H9 (cell line): ENCODE measurements at regions not wholly inside any gene's neighbourhood (a gene's known extent, or its start where the extent isn't known, plus 50 kb on each side); places are given as distances from the start of the nearest gene placed in this dataset.

Experiments used
- DNase-seq: peaks from one replicate; pipeline ENCODE4 v3.0.0-alpha.2; 2017
- H2AFZ ChIP-seq: one replicate; pipeline ENCODE4 v1.6.1; 2013; ENCODE audit warnings: mild to moderate bottlenecking, low read length, control low read depth, moderate library complexity
- H2AK5ac ChIP-seq: 2 replicates; pipeline ENCODE4 v1.6.1; 2013; ENCODE audit warnings: low read length, control low read depth, mixed read lengths; ENCODE audit not compliant: insufficient read length
- H2BK120ac ChIP-seq: one replicate; pipeline ENCODE4 v1.6.1; 2013; ENCODE audit warnings: low read depth, mild to moderate bottlenecking, low read length, control low read depth, inconsistent platforms; ENCODE audit not compliant: poor library complexity, severe bottlenecking
- H2BK12ac ChIP-seq: 2 replicates; pipeline ENCODE4 v1.6.1; 2013; ENCODE audit warnings: low read length, control low read depth, mixed read lengths, low read depth; ENCODE audit not compliant: insufficient read length
- H2BK15ac ChIP-seq: 2 replicates; pipeline ENCODE4 v1.6.1; 2013; ENCODE audit warnings: low read depth, low read length, control low read depth
- H2BK20ac ChIP-seq: one replicate; pipeline ENCODE4 v1.6.1; 2013; ENCODE audit warnings: low read depth, mild to moderate bottlenecking, low read length, control low read depth, inconsistent platforms; ENCODE audit not compliant: poor library complexity, severe bottlenecking
- H2BK5ac ChIP-seq: 2 replicates; pipeline ENCODE4 v1.6.1; 2013; ENCODE audit warnings: low read length, control low read depth, mixed read lengths; ENCODE audit not compliant: insufficient read length
- H3K14ac ChIP-seq: 2 replicates; pipeline ENCODE4 v1.6.1; 2013; ENCODE audit warnings: low read length, control low read depth; ENCODE audit not compliant: insufficient read depth
- H3K18ac ChIP-seq: 2 replicates; pipeline ENCODE4 v1.6.1; 2013; ENCODE audit warnings: low read depth, mild to moderate bottlenecking, mixed read lengths, low read length, control low read depth; ENCODE audit not compliant: insufficient read length
- H3K23ac ChIP-seq: 2 replicates; pipeline ENCODE4 v1.6.1; 2013; ENCODE audit warnings: low read length, control low read depth, mixed read lengths, low read depth; ENCODE audit not compliant: insufficient read length
- H3K23me2 ChIP-seq: 2 replicates; pipeline ENCODE4 v1.6.1; 2013; ENCODE audit warnings: low read depth, mild to moderate bottlenecking, mixed read lengths, low read length, control low read depth; ENCODE audit not compliant: insufficient read length, poor library complexity, severe bottlenecking
- H3K27ac ChIP-seq: 2 replicates; pipeline ENCODE4 v1.5.1; 2013; ENCODE audit warnings: low read length, control low read depth, mixed read lengths, low read depth; ENCODE audit not compliant: insufficient read length
- H3K27me3 ChIP-seq: 2 replicates; pipeline ENCODE4 v1.6.1; 2013; ENCODE audit warnings: low read length, control low read depth, inconsistent platforms; ENCODE audit not compliant: insufficient read depth
- H3K4ac ChIP-seq: 2 replicates; pipeline ENCODE4 v1.6.1; 2013; ENCODE audit warnings: low read depth, mild to moderate bottlenecking, control low read depth, inconsistent platforms, low read length, moderate library complexity
- H3K4me1 ChIP-seq: 2 replicates; pipeline ENCODE4 v1.6.1; 2013; ENCODE audit warnings: low read length, control low read depth, inconsistent platforms; ENCODE audit not compliant: insufficient read depth
- H3K4me2 ChIP-seq: 2 replicates; pipeline ENCODE4 v1.6.1; 2013; ENCODE audit warnings: low read length, control low read depth, mixed read lengths; ENCODE audit not compliant: insufficient read length, insufficient read depth
- H3K56ac ChIP-seq: 2 replicates; pipeline ENCODE4 v1.6.1; 2013; ENCODE audit warnings: low read depth, mild to moderate bottlenecking, mixed read lengths, low read length, control low read depth; ENCODE audit not compliant: insufficient read length
- H3K79me1 ChIP-seq: 2 replicates; pipeline ENCODE4 v1.6.1; 2013; ENCODE audit warnings: low read depth, mild to moderate bottlenecking, moderate library complexity, low read length, control low read depth, inconsistent platforms; ENCODE audit not compliant: insufficient read depth, poor library complexity, severe bottlenecking
- H3K79me2 ChIP-seq: 2 replicates; pipeline ENCODE4 v1.6.1; 2013; ENCODE audit warnings: low read length, control low read depth, inconsistent platforms; ENCODE audit not compliant: insufficient read depth
- H3K9ac ChIP-seq: 2 replicates; pipeline ENCODE4 v1.6.1; 2013; ENCODE audit warnings: low read length, control low read depth, mixed read lengths; ENCODE audit not compliant: insufficient read length; ENCODE audit errors: extremely low read depth
- H3K9me3 ChIP-seq: one replicate; pipeline ENCODE4 v1.6.1; 2013; ENCODE audit warnings: low read depth, low read length, inconsistent platforms; ENCODE audit not compliant: control insufficient read depth
- H3T11ph ChIP-seq: one replicate; pipeline ENCODE4 v1.6.1; 2013; ENCODE audit warnings: mild to moderate bottlenecking, low read length, control low read depth, inconsistent platforms
- H4K20me1 ChIP-seq: one replicate; pipeline ENCODE4 v1.6.1; 2013; ENCODE audit not compliant: control insufficient read depth, insufficient read length, insufficient read depth
- H4K5ac ChIP-seq: 2 replicates; pipeline ENCODE4 v1.6.1; 2013; ENCODE audit warnings: low read depth, mild to moderate bottlenecking, mixed read lengths, low read length, control low read depth; ENCODE audit not compliant: insufficient read length
- H4K8ac ChIP-seq: replicated peaks from 2 replicates; pipeline ENCODE4 v1.6.1; 2013; ENCODE audit warnings: low read length, control low read depth, mixed read lengths, low read depth; ENCODE audit not compliant: insufficient read length
- H4K91ac ChIP-seq: 2 replicates; pipeline ENCODE4 v1.6.1; 2013; ENCODE audit warnings: low read depth, mild to moderate bottlenecking, moderate library complexity, mixed read lengths, low read length, control low read depth; ENCODE audit not compliant: insufficient read length
- H3K27ac Mint-ChIP-seq, 3 experiments: 2 replicates in 2 of 3; 3 replicates in 1 of 3; pipeline ENCODE4 v1.8.0; 2020 to 2021; ENCODE audit warnings: mixed read lengths in 3 of 3, mild to moderate bottlenecking in 1 of 3, moderate library complexity in 1 of 3
- H3K27me3 Mint-ChIP-seq: 2 replicates; pipeline ENCODE4 v1.8.0; 2021; ENCODE audit warnings: low read depth, mild to moderate bottlenecking, moderate library complexity, mixed read lengths
- H3K36me3 Mint-ChIP-seq, 3 experiments: 2 replicates in 2 of 3; 3 replicates in 1 of 3; pipeline ENCODE4 v1.8.0; 2020 to 2021; ENCODE audit warnings: low read depth in 3 of 3, mixed read lengths in 3 of 3; ENCODE audit not compliant: insufficient read depth in 1 of 3
- H3K4me1 Mint-ChIP-seq, 2 experiments: 2 replicates each; pipeline ENCODE4 v1.8.0; 2020; ENCODE audit warnings: mixed read lengths in 2 of 2
- H3K4me3 Mint-ChIP-seq, 2 experiments: 2 replicates in 1 of 2; 3 replicates in 1 of 2; pipeline ENCODE4 v1.8.0; 2020 to 2021; ENCODE audit warnings: mild to moderate bottlenecking in 2 of 2, mixed read lengths in 2 of 2, moderate library complexity in 1 of 2
- H3K9me3 Mint-ChIP-seq, 2 experiments: 2 replicates in 1 of 2; 3 replicates in 1 of 2; pipeline ENCODE4 v1.8.0; 2020; ENCODE audit warnings: mild to moderate bottlenecking in 2 of 2, mixed read lengths in 2 of 2, moderate library complexity in 1 of 2
- TF ChIP-seq, protein P1 (sequence below): fragments of 200-600 bp; sonication (generic); conservative IDR thresholded peaks from 3 replicates; pipeline ENCODE4 v1.8.0; 2021; ENCODE audit warnings: antibody characterized with exemption, mild to moderate bottlenecking

- Histone ChIP-seq H2BK12ac (no peak overlapping the region), H4K91ac (no peak overlapping the region), H4K20me1 (no peaks in the 10 kb centered on the region), H3K18ac (no peak overlapping the region), H3K4me2 (no peak overlapping the region), H2BK120ac (no peak overlapping the region), H2BK5ac (no peak overlapping the region), H2BK15ac (no peak overlapping the region), H2AFZ (no peak overlapping the region), H3K4ac (no peak overlapping the region), H3K79me1 (no peaks in the 10 kb centered on the region), H3K14ac (no peak overlapping the region), H3K9me3 (no peaks in the 10 kb centered on the region), H3K27me3 (no peaks in the 10 kb centered on the region), H3K4me1 (no peaks in the 10 kb centered on the region), H4K5ac (no peak overlapping the region), H3K56ac (no peak overlapping the region), H4K8ac (no peak overlapping the region), H2AK5ac (no peak overlapping the region), H3K23ac (no peak overlapping the region), H3K23me2 (no peaks in the 10 kb centered on the region), H3K79me2 (no peaks in the 10 kb centered on the region; the same call in 1 of the 2 replicates), H2BK20ac (no peak overlapping the region), H3K9ac (no peak overlapping the region), H3T11ph (no peak overlapping the region), H3K27ac (no peak overlapping the region)
- H3K4me1 Mint-ChIP-seq: peaks cover 26 to 29% of the 10 kb centered on the region in 2 experiments
- DNase-seq: no peak
- no peaks in the 10 kb centered on the region for H3K27me3 Mint-ChIP-seq
- no peak overlapping the region for H3K4me3 Mint-ChIP-seq
- TF ChIP-seq, protein P1, sequence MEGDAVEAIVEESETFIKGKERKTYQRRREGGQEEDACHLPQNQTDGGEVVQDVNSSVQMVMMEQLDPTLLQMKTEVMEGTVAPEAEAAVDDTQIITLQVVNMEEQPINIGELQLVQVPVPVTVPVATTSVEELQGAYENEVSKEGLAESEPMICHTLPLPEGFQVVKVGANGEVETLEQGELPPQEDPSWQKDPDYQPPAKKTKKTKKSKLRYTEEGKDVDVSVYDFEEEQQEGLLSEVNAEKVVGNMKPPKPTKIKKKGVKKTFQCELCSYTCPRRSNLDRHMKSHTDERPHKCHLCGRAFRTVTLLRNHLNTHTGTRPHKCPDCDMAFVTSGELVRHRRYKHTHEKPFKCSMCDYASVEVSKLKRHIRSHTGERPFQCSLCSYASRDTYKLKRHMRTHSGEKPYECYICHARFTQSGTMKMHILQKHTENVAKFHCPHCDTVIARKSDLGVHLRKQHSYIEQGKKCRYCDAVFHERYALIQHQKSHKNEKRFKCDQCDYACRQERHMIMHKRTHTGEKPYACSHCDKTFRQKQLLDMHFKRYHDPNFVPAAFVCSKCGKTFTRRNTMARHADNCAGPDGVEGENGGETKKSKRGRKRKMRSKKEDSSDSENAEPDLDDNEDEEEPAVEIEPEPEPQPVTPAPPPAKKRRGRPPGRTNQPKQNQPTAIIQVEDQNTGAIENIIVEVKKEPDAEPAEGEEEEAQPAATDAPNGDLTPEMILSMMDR: no peak
- no peak overlapping the region for H3K27ac Mint-ChIP-seq
- H3K36me3 Mint-ChIP-seq: no peaks in the 10 kb centered on the region
- no peaks in the 10 kb centered on the region for H3K9me3 Mint-ChIP-seq
Observed at GRCh38 chr2:125839945-125840344, 816.0 kb upstream of the GYPC start.
